Breast epithelium (tissue), 4 donors: ENCODE measurements at regions not wholly inside any gene's neighbourhood (a gene's known extent, or its start where the extent isn't known, plus 50 kb on each side); places are given as distances from the start of the nearest gene placed in this dataset.
"Not testable (repeated sequence)": the region's sequence is repeated elsewhere in the genome, so short reads cannot be mapped to it uniquely, and the experiment has no call there.

ENCODE experiments used
- DNase-seq, 2 donors: peaks; one replicate each; pipeline ENCODE4 v3.0.0-alpha.2; 2019; ENCODE audit warnings: low spot score in 2 of 2
- H3K27ac ChIP-seq, 2 donors: fragments of 200-600 bp; sonication (generic) in 1 of 2; one replicate each; pipeline ENCODE4 v1.5.1; 2016 to 2019; ENCODE audit warnings: mild to moderate bottlenecking in 1 of 2
- H3K27me3 ChIP-seq, 2 donors: fragments of 200-600 bp; sonication (generic) in 1 of 2; one replicate each; pipeline versions ENCODE4 v1.5.1 to v1.6.0; 2017 to 2019; ENCODE audit warnings: control low read depth in 1 of 2, mild to moderate bottlenecking in 1 of 2
- H3K36me3 ChIP-seq: fragments of 200-600 bp; one replicate; pipeline ENCODE4 v1.5.1; 2019
- H3K4me1 ChIP-seq, 2 donors: fragments of 200-600 bp; sonication (generic); one replicate each; pipeline ENCODE4 v1.5.1; 2016 to 2019; ENCODE audit warnings: control low read depth in 1 of 2
- H3K4me3 ChIP-seq, 3 donors: fragments of 200-600 bp; sonication (generic); 1 replicate in 2 of 3; 2 replicates in 1 of 3; pipeline ENCODE4 v1.5.1; 2016 to 2019; ENCODE audit warnings: mild to moderate bottlenecking in 3 of 3, moderate library complexity in 2 of 3
- H3K9me3 ChIP-seq, 2 donors: fragments of 200-600 bp; sonication (generic) in 1 of 2; one replicate each; pipeline ENCODE4 v1.5.1; 2016 to 2019; ENCODE audit warnings: control low read depth in 1 of 2
- POLR2A ChIP-seq: fragments of 450-650 bp; IDR thresholded peaks from one replicate; pipeline ENCODE4 v1.6.1; 2016; ENCODE audit warnings: antibody characterized with exemption, mild to moderate bottlenecking, moderate library complexity
- POLR2AphosphoS5 ChIP-seq, 3 donors: sonication (generic); formaldehyde crosslinking; IDR thresholded peaks; one replicate each; pipeline ENCODE4 v1.6.1; 2017; ENCODE audit warnings: antibody characterized with exemption in 3 of 3
- intact Hi-C: fragments of 100-400 bp; cut with DNase I; formaldehyde crosslinking; loops from one replicate; pipeline ENCODE4 v1.15.1; 2023; ENCODE audit warnings: low total_unique reads
- TF ChIP-seq, protein P1 (sequence below), 3 donors: fragments of 450-650 bp; IDR thresholded peaks; one replicate each; pipeline ENCODE4 v1.5.1; 2016 to 2017; ENCODE audit warnings: antibody characterized with exemption in 3 of 3, mild to moderate bottlenecking in 3 of 3, moderate library complexity in 3 of 3

DNA sequence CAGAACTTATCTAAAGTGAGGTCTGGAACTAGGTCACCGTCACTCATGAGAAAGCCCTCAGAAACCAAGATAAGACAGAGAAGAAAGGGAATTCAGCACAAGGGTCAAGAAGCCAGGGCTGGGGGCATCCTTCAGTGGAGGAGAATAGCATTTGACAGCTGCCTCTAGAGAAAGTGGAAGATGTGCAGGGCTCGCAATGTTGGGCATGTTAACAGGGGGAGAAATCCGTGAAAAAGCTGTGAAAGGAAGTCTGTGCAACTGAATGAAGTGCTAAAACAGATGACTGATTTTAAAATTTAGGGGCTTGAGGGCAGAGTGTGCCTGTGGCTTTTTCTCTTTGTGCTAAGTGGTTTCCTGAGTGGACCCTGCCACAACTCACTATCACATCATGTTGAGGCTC, 97.7 kb upstream of the IFNG-AS1 start:
- DNase-seq, result no peak
- no peak for TF ChIP-seq POLR2AphosphoS5 (IDR thresholded peaks at IDR 0.05)
- TF ChIP-seq, protein P1, sequence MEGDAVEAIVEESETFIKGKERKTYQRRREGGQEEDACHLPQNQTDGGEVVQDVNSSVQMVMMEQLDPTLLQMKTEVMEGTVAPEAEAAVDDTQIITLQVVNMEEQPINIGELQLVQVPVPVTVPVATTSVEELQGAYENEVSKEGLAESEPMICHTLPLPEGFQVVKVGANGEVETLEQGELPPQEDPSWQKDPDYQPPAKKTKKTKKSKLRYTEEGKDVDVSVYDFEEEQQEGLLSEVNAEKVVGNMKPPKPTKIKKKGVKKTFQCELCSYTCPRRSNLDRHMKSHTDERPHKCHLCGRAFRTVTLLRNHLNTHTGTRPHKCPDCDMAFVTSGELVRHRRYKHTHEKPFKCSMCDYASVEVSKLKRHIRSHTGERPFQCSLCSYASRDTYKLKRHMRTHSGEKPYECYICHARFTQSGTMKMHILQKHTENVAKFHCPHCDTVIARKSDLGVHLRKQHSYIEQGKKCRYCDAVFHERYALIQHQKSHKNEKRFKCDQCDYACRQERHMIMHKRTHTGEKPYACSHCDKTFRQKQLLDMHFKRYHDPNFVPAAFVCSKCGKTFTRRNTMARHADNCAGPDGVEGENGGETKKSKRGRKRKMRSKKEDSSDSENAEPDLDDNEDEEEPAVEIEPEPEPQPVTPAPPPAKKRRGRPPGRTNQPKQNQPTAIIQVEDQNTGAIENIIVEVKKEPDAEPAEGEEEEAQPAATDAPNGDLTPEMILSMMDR (IDR thresholded peaks at IDR 0.05), result no peak
- no peak for TF ChIP-seq POLR2A
- intact Hi-C loops, result no loop called here

DNA sequence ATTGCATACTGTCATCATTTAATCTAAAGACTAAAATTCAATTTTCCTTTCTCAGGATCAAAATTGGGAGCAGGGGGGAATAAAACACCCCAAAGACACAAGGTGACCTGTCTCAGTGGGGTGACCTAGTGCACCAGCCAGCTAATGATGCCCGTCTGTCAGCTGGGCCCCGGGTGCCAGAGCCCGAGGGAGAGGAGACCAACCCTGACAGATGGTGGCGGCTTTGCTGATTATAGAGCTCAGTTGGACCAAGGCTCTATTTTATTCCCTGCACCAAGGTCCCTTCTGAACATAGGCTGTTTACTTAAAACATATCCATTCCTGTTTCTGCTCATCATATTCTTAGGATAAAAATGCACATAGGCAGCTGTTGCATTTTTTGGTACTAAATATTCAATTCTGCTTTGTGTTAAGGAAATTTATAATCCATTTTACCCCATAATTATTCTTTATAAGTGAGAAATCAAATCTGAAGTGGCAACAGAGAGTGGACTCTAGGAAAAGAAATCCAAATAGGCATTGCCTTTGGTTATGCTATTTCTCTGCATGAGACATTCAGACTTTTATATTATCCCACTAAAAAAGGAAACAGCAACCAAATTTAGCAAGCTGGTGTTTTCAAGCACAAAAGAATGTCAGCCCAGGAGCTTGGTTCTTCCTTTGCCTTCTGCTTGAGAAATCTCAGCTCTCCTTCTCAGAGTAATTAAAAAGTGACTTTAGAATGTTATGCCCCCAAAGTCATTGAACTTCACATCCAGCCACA, 96.8 kb upstream of the IFNG-AS1 start:
- H3K36me3 ChIP-seq, result no peaks in the 10 kb centered on the region
- DNase-seq, result no peak
- no peak overlapping the region for H3K4me3 ChIP-seq
- no peaks in the 10 kb centered on the region for H3K4me1 ChIP-seq
- no peaks in the 10 kb centered on the region for H3K27me3 ChIP-seq
- no peaks in the 10 kb centered on the region for H3K9me3 ChIP-seq
- no peak overlapping the region for H3K27ac ChIP-seq
- intact Hi-C loops, result no loop called here
- no peak for TF ChIP-seq POLR2A
- TF ChIP-seq, protein P1 (IDR thresholded peaks at IDR 0.05), result no peak
- no peak for TF ChIP-seq POLR2AphosphoS5 (IDR thresholded peaks at IDR 0.05)

More for the DNA sequence above, 97.7 kb upstream of the IFNG-AS1 start:
- no peaks in the 10 kb centered on the region for H3K27me3 ChIP-seq
- no peak overlapping the region for H3K27ac ChIP-seq
- H3K4me1 ChIP-seq, result no peaks in the 10 kb centered on the region
- H3K36me3 ChIP-seq, result no peaks in the 10 kb centered on the region
- no peaks in the 10 kb centered on the region for H3K9me3 ChIP-seq
- no peak overlapping the region for H3K4me3 ChIP-seq

- TF ChIP-seq POLR2A (no peak), POLR2AphosphoS5 (IDR thresholded peaks at IDR 0.05) (no peak)
- TF ChIP-seq, protein P1 (IDR thresholded peaks at IDR 0.05), result no peak
- H3K27ac ChIP-seq, result no peak overlapping the region
- H3K4me3 ChIP-seq, result no peak overlapping the region
- H3K36me3 ChIP-seq, result no peaks in the 10 kb centered on the region
- no peaks in the 10 kb centered on the region for H3K4me1 ChIP-seq
- no peaks in the 10 kb centered on the region for H3K9me3 ChIP-seq
- no peak for DNase-seq
- intact Hi-C loops, result no loop called here
- no peaks in the 10 kb centered on the region for H3K27me3 ChIP-seq
These were observed 96.1 kb upstream of the IFNG-AS1 start for GRCh38 chr12:67893022-67893580.

DNA sequence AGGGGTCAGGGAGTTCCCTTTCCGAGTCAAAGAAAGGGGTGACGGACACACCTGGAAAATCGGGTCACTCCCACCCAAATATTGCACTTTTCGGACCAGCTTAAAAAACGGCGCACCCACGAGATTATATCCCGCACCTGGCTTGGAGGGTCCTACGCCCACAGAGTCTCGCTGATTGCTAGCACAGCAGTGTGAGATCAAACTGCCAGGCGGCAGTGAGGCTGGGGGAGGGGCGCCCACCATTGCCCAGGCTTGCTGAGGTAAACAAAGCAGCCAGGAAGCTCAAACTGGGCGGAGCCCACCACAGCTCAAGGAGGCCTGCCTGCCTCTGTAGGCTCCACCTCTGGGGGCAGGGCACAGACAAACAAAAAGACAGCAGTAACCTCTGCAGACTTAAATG, 88.8 kb upstream of the IFNG-AS1 start:
- H3K27me3 ChIP-seq, H3K27ac ChIP-seq, H3K9me3 ChIP-seq, H3K4me3 ChIP-seq, H3K36me3 ChIP-seq, DNase-seq, intact Hi-C loops, H3K4me1 ChIP-seq: not testable (repeated sequence)

DNA sequence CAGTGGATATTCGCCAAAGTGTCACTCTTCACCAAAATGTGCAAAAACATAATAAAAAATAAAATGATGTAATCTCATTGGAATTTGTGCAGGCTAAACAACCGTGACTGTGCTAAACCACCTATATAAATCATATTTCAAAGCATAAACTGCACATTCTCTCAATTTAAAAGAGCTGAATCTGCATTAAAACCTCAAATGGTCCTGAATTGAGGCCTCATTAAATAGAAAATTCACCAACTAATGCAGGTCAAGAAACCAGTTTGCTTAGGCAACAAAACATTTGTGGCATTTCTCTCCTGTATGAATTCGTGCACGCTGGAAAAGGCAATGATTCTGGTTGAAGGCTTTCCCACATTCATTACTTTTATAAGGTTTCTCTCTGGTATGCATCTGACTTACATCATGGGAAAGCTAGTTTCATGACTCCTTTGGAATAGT, 80.1 kb upstream of the IFNG-AS1 start:
- Histone ChIP-seq H3K27ac (no peak overlapping the region), H3K27me3 (no peaks in the 10 kb centered on the region), H3K36me3 (no peaks in the 10 kb centered on the region), H3K4me1 (no peaks in the 10 kb centered on the region), H3K4me3 (no peak overlapping the region), H3K9me3 (no peaks in the 10 kb centered on the region)
- TF ChIP-seq POLR2A (no peak), POLR2AphosphoS5 (IDR thresholded peaks at IDR 0.05) (no peak)
- TF ChIP-seq, protein P1 (IDR thresholded peaks at IDR 0.05), result no peak
- no peak for DNase-seq
- intact Hi-C loops, result no loop called here
